ENCODE measurements at regions not wholly inside any gene's neighbourhood (a gene's known extent, or its start where the extent isn't known, plus 50 kb on each side); places are given as distances from the start of the nearest gene placed in this dataset.

DNA sequence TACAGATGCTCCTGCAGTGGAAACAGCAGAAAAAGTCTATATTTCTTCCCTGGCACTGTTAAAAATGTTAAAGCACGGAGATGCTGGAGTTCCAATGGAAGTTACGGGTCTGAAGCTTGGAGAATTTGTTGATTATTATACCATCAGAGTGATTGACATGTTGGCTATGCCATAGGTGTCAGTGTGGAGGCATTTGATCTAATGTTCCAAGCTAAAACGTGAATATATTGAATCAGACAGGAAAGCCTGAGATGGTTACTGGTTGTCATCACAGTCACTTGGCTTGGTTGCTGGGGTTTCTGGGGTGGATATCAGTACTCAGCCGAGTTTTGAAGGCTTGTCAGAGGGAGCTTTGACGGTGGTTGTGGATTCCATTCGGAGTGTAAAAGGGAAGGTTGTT is 262.9 kb upstream of the CNTNAP5 start (continued):
- TF ChIP-seq, protein P1, sequence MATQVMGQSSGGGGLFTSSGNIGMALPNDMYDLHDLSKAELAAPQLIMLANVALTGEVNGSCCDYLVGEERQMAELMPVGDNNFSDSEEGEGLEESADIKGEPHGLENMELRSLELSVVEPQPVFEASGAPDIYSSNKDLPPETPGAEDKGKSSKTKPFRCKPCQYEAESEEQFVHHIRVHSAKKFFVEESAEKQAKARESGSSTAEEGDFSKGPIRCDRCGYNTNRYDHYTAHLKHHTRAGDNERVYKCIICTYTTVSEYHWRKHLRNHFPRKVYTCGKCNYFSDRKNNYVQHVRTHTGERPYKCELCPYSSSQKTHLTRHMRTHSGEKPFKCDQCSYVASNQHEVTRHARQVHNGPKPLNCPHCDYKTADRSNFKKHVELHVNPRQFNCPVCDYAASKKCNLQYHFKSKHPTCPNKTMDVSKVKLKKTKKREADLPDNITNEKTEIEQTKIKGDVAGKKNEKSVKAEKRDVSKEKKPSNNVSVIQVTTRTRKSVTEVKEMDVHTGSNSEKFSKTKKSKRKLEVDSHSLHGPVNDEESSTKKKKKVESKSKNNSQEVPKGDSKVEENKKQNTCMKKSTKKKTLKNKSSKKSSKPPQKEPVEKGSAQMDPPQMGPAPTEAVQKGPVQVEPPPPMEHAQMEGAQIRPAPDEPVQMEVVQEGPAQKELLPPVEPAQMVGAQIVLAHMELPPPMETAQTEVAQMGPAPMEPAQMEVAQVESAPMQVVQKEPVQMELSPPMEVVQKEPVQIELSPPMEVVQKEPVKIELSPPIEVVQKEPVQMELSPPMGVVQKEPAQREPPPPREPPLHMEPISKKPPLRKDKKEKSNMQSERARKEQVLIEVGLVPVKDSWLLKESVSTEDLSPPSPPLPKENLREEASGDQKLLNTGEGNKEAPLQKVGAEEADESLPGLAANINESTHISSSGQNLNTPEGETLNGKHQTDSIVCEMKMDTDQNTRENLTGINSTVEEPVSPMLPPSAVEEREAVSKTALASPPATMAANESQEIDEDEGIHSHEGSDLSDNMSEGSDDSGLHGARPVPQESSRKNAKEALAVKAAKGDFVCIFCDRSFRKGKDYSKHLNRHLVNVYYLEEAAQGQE (IDR thresholded peaks at IDR 0.05; ENCODE audit: unreplicated experiment) = no peak
- TF ChIP-seq, protein P2, sequence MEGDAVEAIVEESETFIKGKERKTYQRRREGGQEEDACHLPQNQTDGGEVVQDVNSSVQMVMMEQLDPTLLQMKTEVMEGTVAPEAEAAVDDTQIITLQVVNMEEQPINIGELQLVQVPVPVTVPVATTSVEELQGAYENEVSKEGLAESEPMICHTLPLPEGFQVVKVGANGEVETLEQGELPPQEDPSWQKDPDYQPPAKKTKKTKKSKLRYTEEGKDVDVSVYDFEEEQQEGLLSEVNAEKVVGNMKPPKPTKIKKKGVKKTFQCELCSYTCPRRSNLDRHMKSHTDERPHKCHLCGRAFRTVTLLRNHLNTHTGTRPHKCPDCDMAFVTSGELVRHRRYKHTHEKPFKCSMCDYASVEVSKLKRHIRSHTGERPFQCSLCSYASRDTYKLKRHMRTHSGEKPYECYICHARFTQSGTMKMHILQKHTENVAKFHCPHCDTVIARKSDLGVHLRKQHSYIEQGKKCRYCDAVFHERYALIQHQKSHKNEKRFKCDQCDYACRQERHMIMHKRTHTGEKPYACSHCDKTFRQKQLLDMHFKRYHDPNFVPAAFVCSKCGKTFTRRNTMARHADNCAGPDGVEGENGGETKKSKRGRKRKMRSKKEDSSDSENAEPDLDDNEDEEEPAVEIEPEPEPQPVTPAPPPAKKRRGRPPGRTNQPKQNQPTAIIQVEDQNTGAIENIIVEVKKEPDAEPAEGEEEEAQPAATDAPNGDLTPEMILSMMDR (conservative IDR thresholded peaks at IDR 0.05; ENCODE audit: low read depth in 2 of 2) = no peak
- TF ChIP-seq ZNF114 (CRISPR knock-in tag; IDR thresholded peaks at IDR 0.05) = no peak
- TF ChIP-seq EZH2 (IDR thresholded peaks at IDR 0.05; ENCODE audit: low read depth, unreplicated experiment) = no peak
- TF ChIP-seq STAT1 (IDR thresholded peaks at IDR 0.05; ENCODE audit: unreplicated experiment) = no peak

DNA sequence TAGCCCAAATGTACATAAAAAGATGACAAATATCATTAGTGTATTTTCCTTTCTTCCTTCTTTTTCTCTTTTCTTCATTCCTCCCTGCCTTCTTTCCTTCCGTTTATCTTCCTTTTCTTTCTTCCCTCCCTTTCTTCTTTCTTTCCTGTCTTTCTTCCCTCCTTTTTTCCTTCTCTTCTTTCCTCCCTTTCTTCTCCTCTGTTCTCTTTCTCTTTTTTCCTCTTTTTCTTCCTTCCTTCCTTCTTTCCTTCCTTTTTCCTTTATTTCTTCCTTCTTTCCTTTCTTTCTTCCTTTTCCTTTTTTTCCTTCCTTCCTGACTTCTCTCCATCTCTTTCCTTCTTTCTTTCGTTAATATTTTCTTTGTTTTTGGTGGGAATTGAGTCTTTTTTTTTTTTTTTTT is 256.9 kb upstream of the CNTNAP5 start:
- Mint-ChIP-seq H3K4me1 (no peaks in the 10 kb centered on the region), H3K27ac (no peak overlapping the region), H3K9me3 (peaks cover 5% of the 10 kb centered on the region; the same call in 1 of the 3 replicates), H3K27me3 (ENCODE audit: insufficient read depth, low read depth, poor library complexity) (no peaks in the 10 kb centered on the region), H3K36me3 (ENCODE audit: low read depth) (no peaks in the 10 kb centered on the region), H3K4me3 (no peak overlapping the region)
- Histone ChIP-seq H3K27ac (ENCODE audit: low read depth) (no peak overlapping the region), H3K27me3 (ENCODE audit: insufficient read depth) (no peaks in the 10 kb centered on the region), H2AFZ (no peak overlapping the region), H3K4me2 (no peak overlapping the region), H3K79me2 (replicated peaks; ENCODE audit: insufficient read depth) (no peaks in the 10 kb centered on the region), H4K20me1 (replicated peaks; ENCODE audit: insufficient read depth) (no peaks in the 10 kb centered on the region), H3K4me1 (ENCODE audit: insufficient read depth) (no peaks in the 10 kb centered on the region), H3F3A (replicated peaks; ENCODE audit: low read depth) (no peaks in the 10 kb centered on the region), H3K4me3 (no peak overlapping the region), H3K9me2 (ENCODE audit: insufficient read depth) (no peaks in the 10 kb centered on the region), H3K36me3 (ENCODE audit: insufficient read depth) (no peaks in the 10 kb centered on the region)
- no peak for ATAC-seq
- TF ChIP-seq NANOG (IDR thresholded peaks at IDR 0.05; ENCODE audit: borderline replicate concordance) (no peak), CREB1 (CRISPR knock-in tag; IDR thresholded peaks at IDR 0.05; ENCODE audit: low read depth) (no peak), ZNF331 (CRISPR knock-in tag; IDR thresholded peaks at IDR 0.05; ENCODE audit: low read depth) (no peak), EZH2 (IDR thresholded peaks at IDR 0.05; ENCODE audit: low read depth, unreplicated experiment) (no peak), ZNF114 (CRISPR knock-in tag; IDR thresholded peaks at IDR 0.05) (no peak), EZH2phosphoT487 (IDR thresholded peaks at IDR 0.05; ENCODE audit: unreplicated experiment) (no peak)
- TF ChIP-seq, protein P3, sequence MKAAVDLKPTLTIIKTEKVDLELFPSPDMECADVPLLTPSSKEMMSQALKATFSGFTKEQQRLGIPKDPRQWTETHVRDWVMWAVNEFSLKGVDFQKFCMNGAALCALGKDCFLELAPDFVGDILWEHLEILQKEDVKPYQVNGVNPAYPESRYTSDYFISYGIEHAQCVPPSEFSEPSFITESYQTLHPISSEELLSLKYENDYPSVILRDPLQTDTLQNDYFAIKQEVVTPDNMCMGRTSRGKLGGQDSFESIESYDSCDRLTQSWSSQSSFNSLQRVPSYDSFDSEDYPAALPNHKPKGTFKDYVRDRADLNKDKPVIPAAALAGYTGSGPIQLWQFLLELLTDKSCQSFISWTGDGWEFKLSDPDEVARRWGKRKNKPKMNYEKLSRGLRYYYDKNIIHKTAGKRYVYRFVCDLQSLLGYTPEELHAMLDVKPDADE (IDR thresholded peaks at IDR 0.05) = no peak
- TF ChIP-seq, protein P4, sequence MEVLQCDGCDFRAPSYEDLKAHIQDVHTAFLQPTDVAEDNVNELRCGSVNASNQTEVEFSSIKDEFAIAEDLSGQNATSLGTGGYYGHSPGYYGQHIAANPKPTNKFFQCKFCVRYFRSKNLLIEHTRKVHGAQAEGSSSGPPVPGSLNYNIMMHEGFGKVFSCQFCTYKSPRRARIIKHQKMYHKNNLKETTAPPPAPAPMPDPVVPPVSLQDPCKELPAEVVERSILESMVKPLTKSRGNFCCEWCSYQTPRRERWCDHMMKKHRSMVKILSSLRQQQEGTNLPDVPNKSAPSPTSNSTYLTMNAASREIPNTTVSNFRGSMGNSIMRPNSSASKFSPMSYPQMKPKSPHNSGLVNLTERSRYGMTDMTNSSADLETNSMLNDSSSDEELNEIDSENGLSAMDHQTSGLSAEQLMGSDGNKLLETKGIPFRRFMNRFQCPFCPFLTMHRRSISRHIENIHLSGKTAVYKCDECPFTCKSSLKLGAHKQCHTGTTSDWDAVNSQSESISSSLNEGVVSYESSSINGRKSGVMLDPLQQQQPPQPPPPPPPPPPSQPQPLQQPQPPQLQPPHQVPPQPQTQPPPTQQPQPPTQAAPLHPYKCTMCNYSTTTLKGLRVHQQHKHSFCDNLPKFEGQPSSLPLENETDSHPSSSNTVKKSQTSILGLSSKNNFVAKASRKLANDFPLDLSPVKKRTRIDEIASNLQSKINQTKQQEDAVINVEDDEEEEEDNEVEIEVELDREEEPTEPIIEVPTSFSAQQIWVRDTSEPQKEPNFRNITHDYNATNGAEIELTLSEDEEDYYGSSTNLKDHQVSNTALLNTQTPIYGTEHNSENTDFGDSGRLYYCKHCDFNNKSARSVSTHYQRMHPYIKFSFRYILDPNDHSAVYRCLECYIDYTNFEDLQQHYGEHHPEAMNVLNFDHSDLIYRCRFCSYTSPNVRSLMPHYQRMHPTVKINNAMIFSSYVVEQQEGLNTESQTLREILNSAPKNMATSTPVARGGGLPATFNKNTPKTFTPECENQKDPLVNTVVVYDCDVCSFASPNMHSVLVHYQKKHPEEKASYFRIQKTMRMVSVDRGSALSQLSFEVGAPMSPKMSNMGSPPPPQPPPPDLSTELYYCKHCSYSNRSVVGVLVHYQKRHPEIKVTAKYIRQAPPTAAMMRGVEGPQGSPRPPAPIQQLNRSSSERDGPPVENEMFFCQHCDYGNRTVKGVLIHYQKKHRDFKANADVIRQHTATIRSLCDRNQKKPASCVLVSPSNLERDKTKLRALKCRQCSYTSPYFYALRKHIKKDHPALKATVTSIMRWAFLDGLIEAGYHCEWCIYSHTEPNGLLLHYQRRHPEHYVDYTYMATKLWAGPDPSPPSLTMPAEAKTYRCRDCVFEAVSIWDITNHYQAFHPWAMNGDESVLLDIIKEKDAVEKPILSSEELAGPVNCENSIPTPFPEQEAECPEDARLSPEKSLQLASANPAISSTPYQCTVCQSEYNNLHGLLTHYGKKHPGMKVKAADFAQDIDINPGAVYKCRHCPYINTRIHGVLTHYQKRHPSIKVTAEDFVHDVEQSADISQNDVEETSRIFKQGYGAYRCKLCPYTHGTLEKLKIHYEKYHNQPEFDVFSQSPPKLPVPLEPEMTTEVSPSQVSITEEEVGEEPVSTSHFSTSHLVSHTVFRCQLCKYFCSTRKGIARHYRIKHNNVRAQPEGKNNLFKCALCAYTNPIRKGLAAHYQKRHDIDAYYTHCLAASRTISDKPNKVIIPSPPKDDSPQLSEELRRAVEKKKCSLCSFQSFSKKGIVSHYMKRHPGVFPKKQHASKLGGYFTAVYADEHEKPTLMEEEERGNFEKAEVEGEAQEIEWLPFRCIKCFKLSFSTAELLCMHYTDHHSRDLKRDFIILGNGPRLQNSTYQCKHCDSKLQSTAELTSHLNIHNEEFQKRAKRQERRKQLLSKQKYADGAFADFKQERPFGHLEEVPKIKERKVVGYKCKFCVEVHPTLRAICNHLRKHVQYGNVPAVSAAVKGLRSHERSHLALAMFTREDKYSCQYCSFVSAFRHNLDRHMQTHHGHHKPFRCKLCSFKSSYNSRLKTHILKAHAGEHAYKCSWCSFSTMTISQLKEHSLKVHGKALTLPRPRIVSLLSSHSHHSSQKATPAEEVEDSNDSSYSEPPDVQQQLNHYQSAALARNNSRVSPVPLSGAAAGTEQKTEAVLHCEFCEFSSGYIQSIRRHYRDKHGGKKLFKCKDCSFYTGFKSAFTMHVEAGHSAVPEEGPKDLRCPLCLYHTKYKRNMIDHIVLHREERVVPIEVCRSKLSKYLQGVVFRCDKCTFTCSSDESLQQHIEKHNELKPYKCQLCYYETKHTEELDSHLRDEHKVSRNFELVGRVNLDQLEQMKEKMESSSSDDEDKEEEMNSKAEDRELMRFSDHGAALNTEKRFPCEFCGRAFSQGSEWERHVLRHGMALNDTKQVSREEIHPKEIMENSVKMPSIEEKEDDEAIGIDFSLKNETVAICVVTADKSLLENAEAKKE (CRISPR knock-in tag; IDR thresholded peaks at IDR 0.05) = no peak
- no peak for DNase-seq (ENCODE audit: low spot score)

All from GM23338 (cell line).